Left kidney (tissue), 1 donor: ENCODE measurements at regions not wholly inside any gene's neighbourhood (a gene's known extent, or its start where the extent isn't known, plus 50 kb on each side); places are given as distances from the start of the nearest gene placed in this dataset.
"Not testable (repeated sequence)": the region's sequence is repeated elsewhere in the genome, so short reads cannot be mapped to it uniquely, and the experiment has no call there.

Experiments used
- DNase-seq: peaks from one replicate; pipeline ENCODE4 v3.0.0-alpha.2; 2013

GRCh38 chr13:21917086-21918015, 246.5 kb downstream of the FGF9 start:
- DNase-seq, result no peak

DNA sequence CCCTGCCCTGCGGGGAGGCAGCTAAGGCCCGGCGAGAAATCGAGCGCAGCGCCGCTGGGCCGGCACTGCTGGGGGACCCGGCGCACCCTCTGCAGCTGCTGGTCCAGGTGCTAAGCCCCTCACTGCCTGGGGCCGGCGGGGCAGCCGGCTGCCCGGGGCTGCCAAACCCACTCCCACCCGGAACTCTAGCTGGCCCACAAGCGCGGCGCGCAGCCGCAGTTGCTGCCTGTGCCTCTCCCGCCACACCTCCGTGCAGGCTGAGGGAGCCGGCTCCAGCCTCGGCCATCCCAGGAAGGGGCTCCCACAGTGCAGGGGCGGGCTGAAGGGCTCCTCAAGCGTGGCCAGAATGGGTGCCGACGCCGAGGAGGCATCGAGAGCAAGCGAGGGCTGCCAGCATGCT, 249.9 kb downstream of the FGF9 start:
- not testable (repeated sequence) for DNase-seq

DNA sequence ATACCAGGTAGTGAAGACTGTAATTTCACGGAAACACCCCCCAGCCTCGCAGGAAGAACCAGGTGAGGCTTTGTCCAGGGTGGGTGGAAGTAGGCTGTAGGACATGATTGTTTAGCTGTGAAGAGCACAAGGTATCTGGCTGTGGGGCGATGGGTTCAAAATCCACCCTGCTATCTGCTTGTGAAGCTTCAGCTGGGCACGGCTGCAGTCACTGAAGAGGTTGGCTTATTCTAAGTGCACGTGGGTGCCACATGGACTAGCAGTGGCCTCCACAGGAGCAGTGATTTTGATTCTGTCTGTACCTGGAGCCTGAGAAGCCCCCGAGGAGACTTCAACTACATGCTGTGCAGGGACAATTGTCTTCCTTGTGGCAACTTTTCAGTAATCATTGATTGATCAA, 254.1 kb downstream of the FGF9 start:
- DNase-seq, result no peak

DNA sequence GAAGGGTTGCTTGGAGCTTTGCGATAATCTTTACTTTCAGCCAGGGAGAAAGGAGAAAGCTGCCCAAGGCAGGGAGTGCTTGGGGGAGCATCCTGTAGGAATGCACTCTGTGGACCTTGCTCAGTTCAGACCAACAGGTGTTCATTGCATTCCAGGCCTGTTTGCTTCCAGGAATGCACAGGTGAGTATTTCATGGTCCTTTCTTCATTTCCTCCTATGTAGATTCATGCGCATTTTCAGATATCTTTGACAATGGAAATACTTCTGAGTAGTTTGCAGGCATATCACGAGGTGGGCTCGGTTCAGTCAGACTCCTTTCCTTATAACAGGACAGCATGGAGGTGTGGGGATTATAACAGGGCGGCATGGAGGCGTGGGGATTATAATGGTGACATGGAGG, 254.8 kb downstream of the FGF9 start:
- DNase-seq, result no peak

- no peak for DNase-seq
Measured at GRCh38 chr13:21929400-21929799, 258.5 kb downstream of the FGF9 start.

DNA sequence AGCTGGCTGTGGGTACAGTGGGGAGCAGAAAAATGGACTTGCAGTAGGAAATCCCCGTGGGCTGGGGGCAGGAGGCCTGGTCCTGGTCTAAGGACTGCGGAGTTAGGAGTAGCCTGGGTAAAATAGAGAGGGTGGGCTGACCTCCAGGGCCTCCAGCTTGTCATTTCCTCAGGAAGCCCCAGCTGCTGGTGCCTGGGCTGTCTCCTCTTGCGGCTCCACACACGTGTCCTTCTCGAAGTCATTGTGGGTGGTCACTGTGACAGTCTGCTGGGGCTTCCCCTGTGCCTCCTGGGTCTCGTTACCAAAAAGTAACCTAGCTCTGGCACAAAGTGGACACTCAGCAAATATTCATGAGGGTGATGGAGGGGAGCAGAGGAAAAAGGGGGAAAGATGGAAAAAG, 259.7 kb downstream of the FGF9 start:
- DNase-seq, result no peak

- no peak for DNase-seq
Measured at GRCh38 chr13:21932578-21932977, 261.7 kb downstream of the FGF9 start.

GRCh38 chr13:21932996-21933395, 262.1 kb downstream of the FGF9 start:
- no peak for DNase-seq

DNA sequence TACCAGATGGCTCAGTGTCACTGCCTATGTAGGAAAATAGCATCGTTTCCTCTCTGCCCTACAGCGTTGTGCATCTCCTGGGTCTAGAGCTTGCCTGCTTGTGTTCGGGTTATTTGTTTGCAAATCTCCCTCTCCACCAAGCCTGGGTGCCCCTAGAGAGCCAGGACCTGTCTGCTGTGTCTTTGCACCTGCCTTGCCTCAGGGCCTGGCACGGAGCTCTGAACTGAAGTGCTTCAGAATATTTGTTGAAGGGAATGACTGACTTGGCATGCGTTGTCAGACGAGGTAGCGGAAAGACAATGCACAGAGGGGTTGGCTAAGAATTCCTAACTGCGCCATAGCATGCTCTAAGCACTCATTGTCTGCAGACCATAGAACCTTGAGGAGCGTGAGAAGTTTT, 263.4 kb downstream of the FGF9 start:
- DNase-seq, result no peak

GRCh38 chr13:21936674-21937073, 265.8 kb downstream of the FGF9 start:
- no peak for DNase-seq

DNA sequence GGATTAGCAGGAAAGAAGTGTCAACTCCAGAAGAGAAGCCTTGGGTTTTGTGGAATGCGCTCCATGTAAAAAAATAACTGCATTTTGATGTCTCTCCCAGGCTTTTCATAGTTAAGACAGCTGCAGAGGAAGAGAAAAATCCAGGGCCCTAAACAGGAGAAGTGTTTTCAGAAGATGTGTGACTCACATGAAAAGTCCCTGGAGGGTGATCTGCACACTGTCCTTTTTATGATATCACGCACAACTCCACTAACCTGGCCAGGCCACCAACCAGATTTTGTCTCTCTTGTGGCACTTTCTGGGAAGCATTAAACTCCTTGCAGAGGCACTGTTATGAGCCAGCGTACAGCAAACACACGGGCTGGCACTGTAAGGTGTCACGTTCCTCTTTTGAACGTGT, 267.3 kb downstream of the FGF9 start:
- no peak for DNase-seq

DNA sequence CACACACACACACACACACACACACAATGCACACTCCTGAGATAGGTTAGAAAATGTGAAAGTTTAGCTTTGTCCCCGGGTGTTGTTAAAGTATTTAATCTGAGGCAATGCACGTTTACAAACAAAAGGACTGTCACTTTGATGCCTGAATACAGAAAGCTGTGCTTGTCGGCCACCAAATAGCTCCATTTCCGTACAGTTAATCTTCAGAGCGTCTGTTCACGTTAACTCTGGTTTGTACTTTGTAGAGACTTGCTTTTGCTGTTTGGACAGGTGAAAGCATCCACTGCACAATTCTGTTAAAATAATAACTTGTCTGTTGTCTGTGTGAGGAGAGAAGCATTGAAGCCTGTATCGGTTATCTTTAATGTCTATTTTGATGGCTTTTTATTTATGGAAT, 267.8 kb downstream of the FGF9 start:
- DNase-seq, result no peak

DNA sequence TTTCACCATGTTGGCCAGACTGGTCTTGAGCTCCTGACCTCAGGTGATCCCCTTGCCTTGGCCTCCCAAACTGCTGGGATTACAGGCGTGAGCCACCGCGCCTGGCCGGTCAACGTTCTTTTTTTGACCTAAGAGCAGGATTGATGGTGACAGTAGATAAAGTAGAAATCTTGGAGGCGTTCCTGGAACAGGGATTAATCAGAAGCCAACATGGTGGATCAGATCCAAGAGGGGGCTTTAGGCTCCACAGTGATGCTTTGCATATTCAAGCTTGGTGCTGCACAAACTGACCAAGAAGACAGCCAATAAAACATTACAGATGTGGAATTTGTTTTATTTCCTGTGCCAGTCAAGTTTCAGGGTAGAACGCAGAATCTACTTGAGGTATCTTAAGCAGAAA, 271.2 kb downstream of the FGF9 start:
- DNase-seq, result no peak

DNA sequence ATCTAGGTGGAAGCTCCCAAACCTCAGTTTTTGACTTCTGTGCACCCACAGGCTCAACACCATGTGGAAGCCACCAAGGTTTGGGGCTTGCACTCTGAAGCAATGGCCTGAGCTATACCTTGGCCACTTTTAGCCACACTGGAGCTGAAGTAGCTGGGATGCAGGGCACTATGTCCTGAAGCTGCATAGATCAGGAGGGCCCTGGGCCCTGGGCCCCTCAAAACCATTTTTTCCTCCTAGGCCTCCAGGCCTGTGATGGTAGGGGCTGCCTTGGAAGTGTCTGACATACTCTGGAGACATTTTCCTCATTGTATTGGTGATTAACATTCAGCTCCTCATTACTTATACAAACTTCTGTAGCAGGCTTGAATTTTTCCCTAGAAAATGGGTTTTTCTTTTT, 273.7 kb downstream of the FGF9 start:
- DNase-seq, result no peak

GRCh38 chr13:21945195-21945594, 274.3 kb downstream of the FGF9 start:
- no peak for DNase-seq

DNA sequence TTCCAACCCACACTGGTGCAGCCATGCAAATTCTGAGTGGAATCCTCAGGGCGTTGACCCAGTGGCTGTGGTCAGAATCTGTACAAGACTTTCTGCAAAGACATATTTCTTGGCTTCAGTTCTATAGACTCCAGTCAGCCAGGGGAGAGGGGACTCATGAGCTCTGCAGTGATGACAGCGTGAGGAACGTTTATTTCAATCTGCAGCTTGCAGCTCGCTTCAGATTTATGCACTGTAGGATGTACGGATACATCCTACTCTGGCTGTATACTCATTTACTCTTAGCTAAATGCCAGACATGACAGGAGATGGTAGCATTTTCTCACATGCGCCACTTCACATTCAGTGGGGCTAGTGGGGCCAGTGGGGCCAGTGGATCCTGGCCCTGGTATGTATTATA, 276.1 kb downstream of the FGF9 start:
- no peak for DNase-seq

DNA sequence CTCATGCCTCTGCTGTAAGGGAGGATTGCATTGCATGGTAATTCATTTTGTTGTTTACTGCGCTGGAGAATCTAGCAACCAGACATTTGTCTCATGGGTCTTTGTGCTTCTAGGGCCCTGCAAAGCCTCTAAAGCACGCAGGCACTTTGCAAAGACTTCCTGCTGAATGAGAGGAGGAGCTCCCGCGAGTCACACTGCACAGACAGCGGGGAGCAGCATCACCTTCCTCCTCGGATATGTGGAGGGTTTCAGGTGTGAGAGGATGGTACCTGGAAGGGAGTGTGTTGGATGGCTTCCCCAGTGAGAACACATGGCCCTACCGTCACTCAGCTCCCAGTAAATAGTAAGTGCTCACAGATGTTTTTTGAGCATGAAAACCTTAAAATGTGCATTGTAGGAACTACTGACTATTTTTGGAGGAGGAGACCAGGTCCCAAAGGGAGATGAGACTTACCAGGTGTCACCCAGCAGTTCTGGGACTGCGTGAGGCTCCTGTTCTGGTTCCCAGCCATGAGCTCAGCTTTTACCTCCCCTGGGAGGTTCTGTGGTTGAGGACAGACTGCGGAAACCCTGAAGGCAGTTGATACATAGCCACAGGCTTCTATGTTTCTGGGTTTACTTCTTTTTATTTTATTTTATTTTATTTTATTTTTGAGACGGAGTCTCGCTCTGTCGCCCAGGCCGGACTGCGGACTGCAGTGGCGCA, 278.0 kb downstream of the FGF9 start:
- no peak for DNase-seq

- no peak for DNase-seq
Measured at GRCh38 chr13:21949818-21950429, 279.1 kb downstream of the FGF9 start.

DNA sequence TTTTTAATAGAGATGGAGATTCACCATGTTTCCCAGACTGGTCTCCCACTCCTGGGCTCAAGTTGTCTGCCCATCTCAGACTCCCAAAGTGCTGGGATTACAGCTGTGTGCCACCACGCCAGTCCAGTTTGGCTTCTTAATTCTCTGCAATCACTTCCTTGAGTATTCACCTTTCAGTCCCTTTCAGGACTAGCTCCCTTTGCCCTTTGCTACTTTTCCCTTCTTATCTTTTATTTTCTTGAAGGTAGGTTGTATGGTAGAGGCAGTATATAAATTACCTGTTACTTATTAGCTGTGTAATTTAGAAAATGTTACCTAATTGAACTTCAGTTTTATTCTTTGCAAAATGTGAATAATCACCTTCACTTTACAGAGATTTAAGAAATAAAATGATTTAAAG, 285.8 kb downstream of the FGF9 start:
- no peak for DNase-seq

DNA sequence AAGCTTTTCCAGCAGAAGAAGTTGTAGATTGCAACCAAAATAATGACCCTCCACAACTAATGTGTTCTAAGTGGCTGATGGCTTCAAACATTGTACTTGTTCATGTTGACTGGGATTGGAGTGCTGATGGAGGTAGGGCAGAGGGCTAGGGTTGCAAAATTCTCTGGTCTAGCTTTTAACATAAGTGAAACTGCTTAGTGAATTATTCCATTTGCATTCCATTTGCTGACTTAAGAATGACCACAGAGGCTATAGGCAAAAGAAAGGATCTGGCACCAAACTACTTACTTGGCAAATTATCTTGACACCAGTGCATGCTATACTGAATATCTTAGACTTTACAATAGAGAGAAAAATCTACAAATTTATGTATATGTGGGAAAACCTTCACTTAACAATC, 287.0 kb downstream of the FGF9 start:
- DNase-seq, result no peak

- no peak for DNase-seq
Measured at GRCh38 chr13:21960108-21960507, 289.2 kb downstream of the FGF9 start.

DNA sequence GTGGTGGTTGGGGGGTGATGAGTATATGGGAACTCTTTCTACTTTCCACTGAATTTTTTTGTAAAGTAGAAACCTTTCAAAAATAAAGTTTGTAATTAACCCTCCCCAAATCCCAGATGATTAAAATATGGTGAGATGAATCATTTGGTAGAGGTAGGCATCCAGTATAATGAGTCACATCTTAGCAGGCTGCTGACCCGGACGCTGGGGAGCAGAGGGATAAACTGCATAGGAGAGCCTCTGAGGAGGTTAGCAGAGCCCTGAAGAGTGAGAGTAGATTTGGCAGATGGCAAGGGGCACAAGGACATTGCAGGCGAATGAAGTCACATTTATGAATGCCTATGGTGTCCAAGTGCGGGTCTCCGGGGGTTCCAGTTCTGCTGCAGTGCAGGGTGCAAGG, 293.8 kb downstream of the FGF9 start:
- no peak for DNase-seq

- DNase-seq, result no peak
Measured at GRCh38 chr13:21965095-21965494, 294.2 kb downstream of the FGF9 start.
